ENCODE measurements at regions not wholly inside any gene's neighbourhood (a gene's known extent, or its start where the extent isn't known, plus 50 kb on each side); places are given as distances from the start of the nearest gene placed in this dataset.

GRCh38 chr12:14259481-14260010, 105.9 kb upstream of the ATF7IP start:
- H3K4me1 ChIP-seq (ENCODE audit: control insufficient read depth, insufficient read depth, low read length): peaks cover 43% of the 10 kb centered on the region
- no peaks in the 10 kb centered on the region for H3K27me3 ChIP-seq (ENCODE audit: control insufficient read depth, insufficient read depth, low read length)
- 100% methylated on average over 1 of the region's 11 CpGs for WGBS (ENCODE audit: insufficient coverage)
- H3K36me3 ChIP-seq (ENCODE audit: control insufficient read depth, insufficient read depth, low read length): no peaks in the 10 kb centered on the region
- H3K4me3 ChIP-seq (ENCODE audit: low read length): no peak overlapping the region
- peaks cover 13% of the 10 kb centered on the region for H3K9me3 ChIP-seq (replicated peaks; ENCODE audit: control insufficient read depth, low read depth, low read length)
- peak overlapping the region; percentile 96 for H3K27ac ChIP-seq (ENCODE audit: low read length)
- DNase-seq: no peak

- H3K27ac ChIP-seq (ENCODE audit: low read length): peak overlapping the region; percentile 96
- peak; percentile 95 for DNase-seq
- H3K27me3 ChIP-seq (ENCODE audit: control insufficient read depth, insufficient read depth, low read length): no peaks in the 10 kb centered on the region
- no peak overlapping the region for H3K4me3 ChIP-seq (ENCODE audit: low read length)
- H3K36me3 ChIP-seq (ENCODE audit: control insufficient read depth, insufficient read depth, low read length): no peaks in the 10 kb centered on the region
- WGBS (ENCODE audit: insufficient coverage): 6% methylated on average over 14 of the region's 31 CpGs
- peaks cover 43% of the 10 kb centered on the region for H3K4me1 ChIP-seq (ENCODE audit: control insufficient read depth, insufficient read depth, low read length)
- peaks cover 14% of the 10 kb centered on the region for H3K9me3 ChIP-seq (replicated peaks; ENCODE audit: control insufficient read depth, low read depth, low read length)
Measured at GRCh38 chr12:14260011-14260993, 105.2 kb upstream of the ATF7IP start.

- WGBS (ENCODE audit: insufficient coverage): no CpG with 5 or more reads among the region's 6 CpGs
- Histone ChIP-seq H3K27ac (ENCODE audit: low read length) (peak overlapping the region; percentile 96), H3K36me3 (ENCODE audit: control insufficient read depth, insufficient read depth, low read length) (no peaks in the 10 kb centered on the region), H3K4me1 (ENCODE audit: control insufficient read depth, insufficient read depth, low read length) (peaks cover 41% of the 10 kb centered on the region), H3K9me3 (replicated peaks; ENCODE audit: control insufficient read depth, low read depth, low read length) (peaks cover 14% of the 10 kb centered on the region), H3K27me3 (ENCODE audit: control insufficient read depth, insufficient read depth, low read length) (no peaks in the 10 kb centered on the region), H3K4me3 (ENCODE audit: low read length) (no peak overlapping the region)
- peak; percentile 37 for DNase-seq
Measured at GRCh38 chr12:14261096-14261495, 104.4 kb upstream of the ATF7IP start.

GRCh38 chr12:14261861-14262260, 103.6 kb upstream of the ATF7IP start:
- H3K27ac ChIP-seq (ENCODE audit: low read length): peak overlapping the region; percentile 29
- no peaks in the 10 kb centered on the region for H3K27me3 ChIP-seq (ENCODE audit: control insufficient read depth, insufficient read depth, low read length)
- WGBS (ENCODE audit: insufficient coverage): 78% methylated on average over 1 of the region's 2 CpGs
- H3K4me3 ChIP-seq (ENCODE audit: low read length): no peak overlapping the region
- DNase-seq: no peak
- no peaks in the 10 kb centered on the region for H3K36me3 ChIP-seq (ENCODE audit: control insufficient read depth, insufficient read depth, low read length)
- peaks cover 14% of the 10 kb centered on the region for H3K9me3 ChIP-seq (replicated peaks; ENCODE audit: control insufficient read depth, low read depth, low read length)
- H3K4me1 ChIP-seq (ENCODE audit: control insufficient read depth, insufficient read depth, low read length): peaks cover 37% of the 10 kb centered on the region

- Histone ChIP-seq H3K36me3 (ENCODE audit: control insufficient read depth, insufficient read depth, low read length) (no peaks in the 10 kb centered on the region), H3K9me3 (replicated peaks; ENCODE audit: control insufficient read depth, low read depth, low read length) (peaks cover 14% of the 10 kb centered on the region), H3K4me3 (ENCODE audit: low read length) (no peak overlapping the region), H3K27ac (ENCODE audit: low read length) (no peak overlapping the region), H3K4me1 (ENCODE audit: control insufficient read depth, insufficient read depth, low read length) (peaks cover 29% of the 10 kb centered on the region), H3K27me3 (ENCODE audit: control insufficient read depth, insufficient read depth, low read length) (no peaks in the 10 kb centered on the region)
- DNase-seq: no peak
- 100% methylated on average over 1 of the region's 7 CpGs for WGBS (ENCODE audit: insufficient coverage)
Measured at GRCh38 chr12:14262771-14263511, 102.5 kb upstream of the ATF7IP start.

- H3K9me3 ChIP-seq (replicated peaks; ENCODE audit: control insufficient read depth, low read depth, low read length): peaks cover 14% of the 10 kb centered on the region
- H3K4me3 ChIP-seq (ENCODE audit: low read length): no peak overlapping the region
- peaks cover 21% of the 10 kb centered on the region for H3K4me1 ChIP-seq (ENCODE audit: control insufficient read depth, insufficient read depth, low read length)
- no peak overlapping the region for H3K27ac ChIP-seq (ENCODE audit: low read length)
- WGBS (ENCODE audit: insufficient coverage): no CpG with 5 or more reads among the region's 3 CpGs
- no peak for DNase-seq
- H3K27me3 ChIP-seq (ENCODE audit: control insufficient read depth, insufficient read depth, low read length): no peaks in the 10 kb centered on the region
- no peaks in the 10 kb centered on the region for H3K36me3 ChIP-seq (ENCODE audit: control insufficient read depth, insufficient read depth, low read length)
Measured at GRCh38 chr12:14263742-14264141, 101.7 kb upstream of the ATF7IP start.

- Histone ChIP-seq H3K36me3 (ENCODE audit: control insufficient read depth, insufficient read depth, low read length) (no peaks in the 10 kb centered on the region), H3K9me3 (replicated peaks; ENCODE audit: control insufficient read depth, low read depth, low read length) (peaks cover 14% of the 10 kb centered on the region), H3K27me3 (ENCODE audit: control insufficient read depth, insufficient read depth, low read length) (no peaks in the 10 kb centered on the region), H3K4me3 (ENCODE audit: low read length) (no peak overlapping the region), H3K27ac (ENCODE audit: low read length) (no peak overlapping the region), H3K4me1 (ENCODE audit: control insufficient read depth, insufficient read depth, low read length) (peaks cover 17% of the 10 kb centered on the region)
- 83% methylated on average over 1 of the region's 2 CpGs for WGBS (ENCODE audit: insufficient coverage)
- DNase-seq: no peak
Measured at GRCh38 chr12:14264316-14264715, 101.2 kb upstream of the ATF7IP start.

- no peaks in the 10 kb centered on the region for H3K27me3 ChIP-seq (ENCODE audit: control insufficient read depth, insufficient read depth, low read length)
- no peak for DNase-seq
- no peak overlapping the region for H3K27ac ChIP-seq (ENCODE audit: low read length)
- peaks cover 15% of the 10 kb centered on the region for H3K4me1 ChIP-seq (ENCODE audit: control insufficient read depth, insufficient read depth, low read length)
- no CpG with 5 or more reads among the region's 3 CpGs for WGBS (ENCODE audit: insufficient coverage)
- no peak overlapping the region for H3K4me3 ChIP-seq (ENCODE audit: low read length)
- H3K9me3 ChIP-seq (replicated peaks; ENCODE audit: control insufficient read depth, low read depth, low read length): peaks cover 12% of the 10 kb centered on the region
- no peaks in the 10 kb centered on the region for H3K36me3 ChIP-seq (ENCODE audit: control insufficient read depth, insufficient read depth, low read length)
Measured at GRCh38 chr12:14264778-14265177, 100.7 kb upstream of the ATF7IP start.

GRCh38 chr12:14268120-14268515, 97.4 kb upstream of the ATF7IP start:
- DNase-seq: no peak
- Histone ChIP-seq H3K4me3 (ENCODE audit: low read length) (no peak overlapping the region), H3K36me3 (ENCODE audit: control insufficient read depth, insufficient read depth, low read length) (no peaks in the 10 kb centered on the region), H3K27me3 (ENCODE audit: control insufficient read depth, insufficient read depth, low read length) (no peaks in the 10 kb centered on the region), H3K4me1 (ENCODE audit: control insufficient read depth, insufficient read depth, low read length) (no peaks in the 10 kb centered on the region), H3K9me3 (replicated peaks; ENCODE audit: control insufficient read depth, low read depth, low read length) (peaks cover 11% of the 10 kb centered on the region), H3K27ac (ENCODE audit: low read length) (no peak overlapping the region)

- no peak overlapping the region for H3K4me3 ChIP-seq (ENCODE audit: low read length)
- H3K27me3 ChIP-seq (ENCODE audit: control insufficient read depth, insufficient read depth, low read length): no peaks in the 10 kb centered on the region
- H3K9me3 ChIP-seq (replicated peaks; ENCODE audit: control insufficient read depth, low read depth, low read length): peaks cover 2% of the 10 kb centered on the region
- no peak for DNase-seq
- H3K27ac ChIP-seq (ENCODE audit: low read length): no peak overlapping the region
- peaks cover 4% of the 10 kb centered on the region for H3K4me1 ChIP-seq (ENCODE audit: control insufficient read depth, insufficient read depth, low read length)
- H3K36me3 ChIP-seq (ENCODE audit: control insufficient read depth, insufficient read depth, low read length): no peaks in the 10 kb centered on the region
Measured at GRCh38 chr12:14270392-14270791, 95.1 kb upstream of the ATF7IP start.
